ENCODE measurements at regions not wholly inside any gene's neighbourhood (a gene's known extent, or its start where the extent isn't known, plus 50 kb on each side); places are given as distances from the start of the nearest gene placed in this dataset.

DNA sequence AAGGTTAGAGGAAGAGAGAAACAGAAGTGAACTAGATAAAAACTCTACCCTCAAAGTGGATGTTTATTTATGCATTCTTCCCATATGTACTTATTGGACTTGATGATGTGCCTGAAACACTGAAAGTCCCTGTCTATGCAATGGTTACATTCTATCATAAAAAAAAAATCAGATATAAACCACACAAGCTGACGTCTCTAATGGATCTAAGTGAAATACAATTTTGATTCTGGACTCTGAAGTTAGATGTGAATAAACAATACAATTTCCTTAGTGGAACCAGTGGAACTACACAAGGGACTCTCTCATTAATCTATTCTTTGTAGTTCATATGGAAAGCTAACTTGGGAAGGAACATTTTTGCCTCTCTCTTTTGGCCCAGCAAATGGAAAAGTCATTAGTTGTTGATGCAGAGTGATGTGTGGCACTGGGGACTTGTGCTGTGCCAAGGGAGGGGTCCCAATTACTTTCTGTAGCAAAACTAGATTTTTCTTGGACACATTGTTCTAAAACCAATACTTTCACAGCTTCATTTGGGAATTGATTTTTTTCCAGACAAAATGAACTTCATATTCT, 376.8 kb downstream of the TRIB2 start:
- no TSS peak for BruUV-seq (replicated peaks)

More for the DNA sequence above, 376.8 kb downstream of the TRIB2 start:
- POLR2A ChIA-PET: no interaction called here
- Histone ChIP-seq H3K79me2 (ENCODE audit: control insufficient read depth, insufficient read depth, low read length) (no peaks in the 10 kb centered on the region), H3K27me3 (replicated peaks in 1 of 2; ENCODE audit: control insufficient read depth in 2 of 2, insufficient read depth in 2 of 2, low read length in 1 of 2) (no peaks in the 10 kb centered on the region), H3K4me1 (ENCODE audit: control insufficient read depth, insufficient read depth, low read length) (no peaks in the 10 kb centered on the region), H3K9me3 (replicated peaks; ENCODE audit: control insufficient read depth, insufficient read depth, low read length) (no peaks in the 10 kb centered on the region), H3K27ac (ENCODE audit: control insufficient read depth, insufficient read depth) (no peak overlapping the region), H3K9ac (ENCODE audit: control insufficient read depth, insufficient read depth, low read length) (no peak overlapping the region), H2AFZ (ENCODE audit: control insufficient read depth, low read depth, low read length) (no peak overlapping the region), H3K4me2 (ENCODE audit: control insufficient read depth, insufficient read depth) (no peak overlapping the region), H4K20me1 (ENCODE audit: control insufficient read depth, insufficient read depth) (no peaks in the 10 kb centered on the region), H3K4me3 (no peak overlapping the region), H3K36me3 (ENCODE audit: control insufficient read depth in 2 of 2, insufficient read depth in 2 of 2, low read length in 1 of 2) (no peaks in the 10 kb centered on the region)
- ATAC-seq: no peak
- TF ChIP-seq, protein P1, sequence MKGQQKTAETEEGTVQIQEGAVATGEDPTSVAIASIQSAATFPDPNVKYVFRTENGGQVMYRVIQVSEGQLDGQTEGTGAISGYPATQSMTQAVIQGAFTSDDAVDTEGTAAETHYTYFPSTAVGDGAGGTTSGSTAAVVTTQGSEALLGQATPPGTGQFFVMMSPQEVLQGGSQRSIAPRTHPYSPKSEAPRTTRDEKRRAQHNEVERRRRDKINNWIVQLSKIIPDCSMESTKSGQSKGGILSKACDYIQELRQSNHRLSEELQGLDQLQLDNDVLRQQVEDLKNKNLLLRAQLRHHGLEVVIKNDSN (IDR thresholded peaks at IDR 0.05; ENCODE audit: borderline replicate concordance, extremely low read length, insufficient read depth, low read depth, low read length): no peak
- TF ChIP-seq NFIC (IDR thresholded peaks at IDR 0.05; ENCODE audit: low read depth, low read length) (no peak), NFYA (IDR thresholded peaks at IDR 0.05; ENCODE audit: borderline replicate concordance, low read depth, low read length) (no peak), FOS (IDR thresholded peaks at IDR 0.05; ENCODE audit: borderline replicate concordance, extremely low read depth, insufficient read length) (no peak), HDAC6 (IDR thresholded peaks at IDR 0.05; ENCODE audit: unreplicated experiment) (no peak), SPI1 (IDR thresholded peaks at IDR 0.05; ENCODE audit: borderline replicate concordance, insufficient read depth, low read depth, low read length) (no peak), ZNF274 (IDR thresholded peaks at IDR 0.05; ENCODE audit: insufficient read depth, insufficient read length) (no peak), SRF (IDR thresholded peaks at IDR 0.05; ENCODE audit: low read depth in 2 of 2, low read length in 2 of 2) (no peak), IRF4 (IDR thresholded peaks at IDR 0.05; ENCODE audit: low read depth, low read length) (no peak), ZSCAN29 (IDR thresholded peaks at IDR 0.05) (no peak), ATF7 (IDR thresholded peaks at IDR 0.05; ENCODE audit: low read depth) (no peak), CBX3 (IDR thresholded peaks at IDR 0.05; ENCODE audit: borderline replicate concordance, low read depth) (no peak), IKZF1 (conservative IDR thresholded peaks at IDR 0.05) (no peak), NR2C1 (IDR thresholded peaks at IDR 0.05) (no peak)
- TF ChIP-seq, protein P2, sequence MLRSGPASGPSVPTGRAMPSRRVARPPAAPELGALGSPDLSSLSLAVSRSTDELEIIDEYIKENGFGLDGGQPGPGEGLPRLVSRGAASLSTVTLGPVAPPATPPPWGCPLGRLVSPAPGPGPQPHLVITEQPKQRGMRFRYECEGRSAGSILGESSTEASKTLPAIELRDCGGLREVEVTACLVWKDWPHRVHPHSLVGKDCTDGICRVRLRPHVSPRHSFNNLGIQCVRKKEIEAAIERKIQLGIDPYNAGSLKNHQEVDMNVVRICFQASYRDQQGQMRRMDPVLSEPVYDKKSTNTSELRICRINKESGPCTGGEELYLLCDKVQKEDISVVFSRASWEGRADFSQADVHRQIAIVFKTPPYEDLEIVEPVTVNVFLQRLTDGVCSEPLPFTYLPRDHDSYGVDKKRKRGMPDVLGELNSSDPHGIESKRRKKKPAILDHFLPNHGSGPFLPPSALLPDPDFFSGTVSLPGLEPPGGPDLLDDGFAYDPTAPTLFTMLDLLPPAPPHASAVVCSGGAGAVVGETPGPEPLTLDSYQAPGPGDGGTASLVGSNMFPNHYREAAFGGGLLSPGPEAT (IDR thresholded peaks at IDR 0.05; ENCODE audit: low read depth): no peak
- TF ChIP-seq, protein P3, sequence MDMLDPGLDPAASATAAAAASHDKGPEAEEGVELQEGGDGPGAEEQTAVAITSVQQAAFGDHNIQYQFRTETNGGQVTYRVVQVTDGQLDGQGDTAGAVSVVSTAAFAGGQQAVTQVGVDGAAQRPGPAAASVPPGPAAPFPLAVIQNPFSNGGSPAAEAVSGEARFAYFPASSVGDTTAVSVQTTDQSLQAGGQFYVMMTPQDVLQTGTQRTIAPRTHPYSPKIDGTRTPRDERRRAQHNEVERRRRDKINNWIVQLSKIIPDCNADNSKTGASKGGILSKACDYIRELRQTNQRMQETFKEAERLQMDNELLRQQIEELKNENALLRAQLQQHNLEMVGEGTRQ (IDR thresholded peaks at IDR 0.05; ENCODE audit: borderline replicate concordance, low read depth, low read length): no peak
- no peak for DNase-seq (ENCODE audit: low read depth, low spot score)
- RAD21 ChIA-PET (ENCODE audit: unreplicated experiment): no interaction called here
- SMC1A ChIA-PET (ENCODE audit: uncharacterized antibody, unreplicated experiment): no interaction called here
- intact Hi-C loops (cut with micrococcal nuclease; ENCODE audit: unreplicated experiment) (no loop called here), in situ Hi-C loops (cut with MboI) (no loop called here)
- CTCF ChIA-PET: no interaction called here
- 0% methylated on average over 1 of the region's 1 CpG for WGBS (ENCODE audit: insufficient coverage, insufficient replicate concordance, low lambda C conversion rate, missing lambda C conversion rate)
- no peak for FAIRE-seq
